Stimulated activated CD4-positive, alpha-beta T cell treated with anti-CD3 and anti-CD28 coated beads, Interleukin-1b, Interleukin-23, amount 100 ng/mL, for 1 hour (primary cell): ENCODE measurements at regions not wholly inside any gene's neighbourhood (a gene's known extent, or its start where the extent isn't known, plus 50 kb on each side); places are given as distances from the start of the nearest gene placed in this dataset.
"Not testable (repeated sequence)": the region's sequence is repeated elsewhere in the genome, so short reads cannot be mapped to it uniquely, and the experiment has no call there.

ENCODE experiments used
- DNase-seq, 2 donors: peaks; one replicate each; pipeline ENCODE4 v3.0.0-alpha.2; 2020; ENCODE audit warnings: low read depth in 2 of 2

DNA sequence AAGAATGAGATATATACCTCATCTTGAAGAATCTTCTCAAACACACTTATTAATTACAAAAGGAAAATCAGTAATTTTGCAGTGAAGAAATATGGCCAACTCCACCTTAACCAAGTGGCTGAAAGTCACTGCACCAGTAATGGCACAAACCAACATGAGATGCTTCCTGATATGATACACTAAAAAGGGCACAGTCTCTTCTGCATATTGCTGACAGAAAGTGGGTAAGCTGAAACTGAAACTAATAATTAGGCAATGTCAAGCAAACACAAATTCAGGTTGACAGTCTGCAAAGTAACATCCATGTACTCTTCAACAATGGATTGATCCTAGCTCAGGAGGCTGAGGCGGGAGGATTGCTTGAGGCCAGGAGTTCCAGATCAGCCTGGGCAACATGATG lies 56.1 kb downstream of the ZNF22 start:
- DNase-seq = not testable (repeated sequence)

DNA sequence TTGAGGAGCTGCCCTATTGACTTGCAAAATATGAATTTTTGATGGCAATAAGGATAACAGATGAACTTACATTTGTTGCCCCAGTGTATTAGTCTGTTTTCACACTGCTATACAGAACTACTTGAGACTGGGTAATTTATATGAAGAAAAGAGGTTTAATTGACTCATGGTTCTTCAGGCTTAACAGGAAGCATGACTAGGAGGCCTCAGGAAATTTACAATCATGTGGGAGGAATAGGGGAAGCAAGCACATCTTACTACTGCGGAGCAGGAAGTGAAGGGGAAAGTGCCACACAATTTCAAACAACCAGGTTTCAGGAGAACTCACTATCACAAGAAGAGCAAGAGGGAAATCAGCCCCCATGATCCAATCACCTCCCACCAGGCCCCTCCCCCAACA lies 57.9 kb downstream of the ZNF22 start:
- no peak for DNase-seq

DNA sequence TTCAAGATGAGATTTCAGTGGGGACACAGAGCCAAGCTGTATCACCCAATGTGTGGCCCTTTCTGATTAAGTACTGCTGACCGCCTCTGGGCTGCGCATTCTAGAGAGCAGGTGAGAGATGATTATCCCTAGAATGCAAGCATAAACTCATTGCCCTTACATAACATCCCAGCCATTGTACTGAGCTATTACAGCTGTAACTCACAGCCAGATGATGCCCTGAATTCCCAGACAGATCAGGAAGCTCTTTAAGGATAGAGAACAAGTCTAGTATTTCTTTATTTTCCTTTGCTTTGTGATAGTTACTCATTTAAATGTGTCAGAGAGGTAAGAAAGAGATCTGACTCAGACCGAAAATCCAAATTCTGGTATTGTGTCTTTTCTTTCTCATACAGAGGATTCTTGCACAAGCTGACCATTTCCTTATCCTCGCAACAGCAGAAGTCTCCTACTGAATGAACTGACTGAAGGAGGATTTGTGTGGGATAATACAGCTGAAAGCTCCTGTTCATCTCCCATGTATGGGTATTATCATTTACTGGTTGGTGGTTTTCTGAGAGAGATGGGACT lies 58.4 kb downstream of the ZNF22 start:
- no peak for DNase-seq

DNA sequence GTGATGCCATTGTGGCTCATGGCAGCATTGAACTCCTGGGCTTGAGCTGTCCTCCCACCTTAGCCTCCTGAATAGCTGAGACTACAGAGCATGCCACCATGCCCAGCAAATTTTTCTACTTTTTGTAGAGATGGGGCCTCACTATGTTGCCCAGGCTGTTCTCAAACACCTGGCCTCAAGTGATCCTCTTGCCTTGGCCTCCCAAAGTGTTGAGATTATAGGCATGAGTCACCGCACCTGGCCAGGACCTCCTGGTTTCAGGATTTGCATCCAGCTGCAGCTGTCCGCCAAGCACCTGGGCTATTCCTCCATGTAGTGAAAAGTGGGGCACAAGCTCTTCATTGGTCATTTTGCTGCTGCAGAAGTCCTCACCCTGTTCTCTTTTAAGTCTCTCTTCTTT lies 58.9 kb downstream of the ZNF22 start:
- DNase-seq = no peak

DNA sequence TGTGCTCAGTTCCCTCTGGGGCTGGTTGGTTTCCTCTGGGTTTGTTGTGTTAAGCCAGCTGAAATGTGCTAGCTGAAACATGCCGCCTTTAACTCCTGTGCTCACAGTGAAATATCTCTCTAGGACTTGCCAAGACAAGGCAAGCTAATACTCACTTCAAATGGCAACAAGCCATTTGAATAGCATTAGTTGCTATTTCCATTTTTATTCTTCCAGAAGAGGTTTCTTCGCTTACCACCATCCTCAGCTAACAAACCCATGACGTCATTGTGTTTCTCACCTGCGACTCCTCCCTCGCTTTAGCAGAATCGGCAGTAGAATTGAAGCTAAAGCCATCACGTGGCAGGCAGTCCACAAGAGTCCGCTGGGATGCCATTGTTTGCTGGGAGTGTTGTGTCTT lies 61.3 kb downstream of the ZNF22 start:
- no peak for DNase-seq

DNA sequence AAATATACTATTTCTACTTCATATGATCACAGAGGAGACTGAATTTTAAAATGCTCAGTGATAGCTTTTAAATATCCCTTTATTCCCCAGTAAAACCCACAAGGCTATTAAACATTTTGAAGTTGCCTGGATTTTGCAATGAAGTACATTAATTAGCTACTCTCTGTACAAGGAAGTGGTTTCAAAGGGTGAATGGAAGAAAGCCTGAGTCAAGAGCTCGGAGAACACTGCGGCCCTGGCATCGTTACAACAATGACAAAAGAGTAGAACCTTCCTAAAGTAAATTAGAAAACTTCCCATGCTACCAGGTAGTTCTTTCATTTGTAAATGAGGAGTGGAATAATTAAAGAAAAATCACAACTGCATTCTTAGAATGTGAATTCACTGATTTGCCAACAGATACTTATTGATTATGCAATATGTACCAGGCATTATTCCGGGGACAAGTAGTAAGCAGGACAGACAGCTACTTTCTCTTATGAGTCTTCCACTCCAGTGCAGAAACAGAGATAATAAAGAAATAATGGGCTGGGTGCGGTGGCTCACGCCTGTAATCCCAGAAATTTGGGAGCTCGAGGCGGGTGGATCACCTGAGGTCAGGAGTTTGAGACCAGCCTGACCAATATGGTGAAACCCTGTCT lies 63.0 kb downstream of the ZNF22 start:
- no peak for DNase-seq

DNA sequence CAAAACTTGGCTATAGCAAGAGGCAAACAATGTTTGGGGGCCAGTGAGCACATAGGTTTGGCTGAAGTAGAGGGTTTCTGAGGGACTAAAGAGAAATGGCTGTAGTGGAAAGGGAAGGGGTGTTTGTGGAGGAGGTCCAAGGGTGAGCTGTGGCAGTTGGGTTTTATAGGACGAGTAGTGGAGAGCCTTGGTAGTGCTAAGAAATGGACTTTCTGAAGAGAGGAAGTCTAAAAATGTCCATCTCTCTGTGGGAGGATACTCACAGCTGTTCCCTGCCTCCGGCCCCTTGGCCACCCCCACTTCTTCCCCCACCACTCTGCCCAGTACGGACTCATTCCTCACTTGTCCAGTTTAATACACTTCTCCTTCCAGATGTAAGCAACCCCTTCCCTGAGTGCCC lies 64.3 kb downstream of the ZNF22 start:
- DNase-seq = no peak

DNA sequence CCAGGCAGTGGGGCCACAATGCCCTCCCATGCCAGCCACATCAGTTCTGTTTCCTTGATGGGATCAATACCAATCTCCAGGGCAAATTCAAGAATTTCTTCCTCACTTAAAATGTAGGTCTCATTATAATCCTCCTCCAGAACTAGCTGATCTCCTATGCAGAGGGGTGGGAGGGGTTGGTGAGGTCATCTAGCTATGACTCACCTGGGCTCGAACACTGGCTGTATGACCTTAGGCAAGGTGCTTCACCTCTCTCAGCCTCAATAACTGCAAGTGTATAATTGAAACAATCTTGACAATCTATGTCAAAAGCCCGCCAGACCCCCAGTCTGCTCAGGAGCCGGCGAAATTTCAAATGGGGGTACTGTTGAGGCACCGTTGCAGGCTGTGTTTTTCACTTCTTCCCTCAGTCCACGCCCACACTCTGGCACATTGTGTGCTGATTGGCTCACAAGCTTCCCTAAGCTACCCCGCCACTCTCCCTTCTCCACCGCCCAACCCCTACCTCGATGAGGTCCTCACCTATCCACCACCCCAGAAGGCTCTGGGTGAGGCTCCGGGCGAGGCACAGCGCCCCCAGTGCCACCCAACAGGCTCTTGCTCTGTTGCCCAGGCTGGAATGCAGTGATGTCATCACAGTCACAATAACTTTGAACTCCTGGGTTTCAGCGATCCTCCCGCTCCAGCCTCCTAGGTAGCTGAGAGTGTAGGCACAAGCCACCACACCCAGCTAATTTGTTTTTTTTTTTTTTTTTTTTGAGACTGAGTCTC lies 70.5 kb downstream of the ZNF22 start:
- DNase-seq = no peak

DNA sequence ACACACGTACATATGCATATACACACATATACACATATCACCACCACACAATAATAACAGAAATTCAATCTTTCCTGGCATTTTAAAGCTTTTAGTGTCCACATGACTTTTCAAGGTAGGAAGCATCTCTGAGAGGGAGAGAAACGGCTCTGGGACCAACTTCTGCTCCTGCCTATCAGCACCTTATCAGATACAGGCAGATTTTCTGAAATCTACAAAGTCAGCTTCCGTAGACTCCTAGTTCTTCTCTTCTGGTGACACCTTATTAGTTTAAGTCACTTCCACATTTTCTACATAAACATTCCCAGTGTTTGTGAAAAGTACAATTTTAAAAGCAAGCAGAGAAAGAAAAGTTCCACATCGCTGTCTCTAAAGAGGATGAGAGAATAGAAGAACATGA lies 74.5 kb downstream of the ZNF22 start:
- DNase-seq = no peak

DNA sequence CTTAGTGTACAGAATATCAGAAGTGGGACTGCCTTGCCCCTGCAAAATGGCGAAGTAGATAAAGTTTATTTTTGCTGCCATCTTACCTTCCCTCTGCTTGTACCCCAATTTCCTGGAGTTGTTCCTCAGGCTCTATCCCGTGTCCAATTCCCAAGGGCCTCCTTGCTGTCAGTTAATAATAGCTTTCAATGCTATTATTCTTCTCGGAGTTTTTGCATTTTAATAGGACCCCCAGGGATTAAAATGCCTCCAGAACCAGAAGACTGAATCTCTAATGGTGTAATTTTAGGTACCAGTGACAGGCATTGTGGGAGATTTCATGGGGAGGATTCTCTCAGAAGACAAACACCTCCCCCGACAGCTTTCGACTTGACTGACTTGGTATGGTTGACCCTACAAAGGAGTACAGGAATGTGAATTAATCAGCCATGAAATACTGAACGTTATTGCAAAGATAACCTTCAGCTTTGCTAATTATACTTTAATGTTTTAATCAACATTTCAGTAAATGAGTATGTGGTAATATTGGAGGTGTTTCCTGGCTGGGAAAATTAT lies 75.2 kb downstream of the ZNF22 start:
- DNase-seq = no peak

DNA sequence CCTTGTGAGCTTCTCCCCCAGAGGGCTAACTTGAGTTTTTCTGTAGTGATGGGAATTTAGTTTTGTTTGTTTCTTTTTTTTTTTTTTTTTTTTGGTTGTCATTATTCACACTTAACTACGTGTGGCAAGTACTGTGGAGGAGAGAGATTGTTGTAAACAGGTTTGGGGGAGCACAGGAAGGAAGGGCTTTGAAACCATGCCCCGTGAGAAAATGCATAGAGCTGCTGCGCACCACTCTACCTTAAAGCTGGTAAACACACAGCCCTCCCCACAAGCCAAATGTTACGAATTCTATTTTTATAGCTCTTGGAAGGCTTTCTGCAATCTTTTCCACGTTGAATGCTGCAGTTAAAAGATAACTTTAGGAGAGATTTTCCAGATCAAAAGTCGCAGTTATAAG lies 76.2 kb downstream of the ZNF22 start:
- no peak for DNase-seq

DNA sequence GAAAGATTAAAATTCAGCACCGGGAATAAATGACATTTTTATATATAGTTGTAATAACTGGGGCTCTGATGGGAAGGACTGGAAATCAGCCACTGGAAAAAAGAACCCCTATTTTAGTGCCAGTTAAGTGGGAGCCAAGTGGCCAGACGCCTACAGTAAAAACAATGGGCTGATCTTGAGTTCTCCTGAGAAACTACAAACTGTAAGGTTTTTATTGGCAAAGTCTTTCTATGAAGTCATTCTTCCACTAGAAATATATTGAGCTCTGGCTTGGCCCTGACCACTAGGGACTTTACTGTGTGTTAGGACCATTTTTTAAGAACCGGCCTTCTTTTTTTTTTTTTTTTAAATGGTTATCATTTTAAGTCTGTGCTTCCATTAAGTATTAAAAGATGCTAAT lies 79.6 kb downstream of the ZNF22 start:
- no peak for DNase-seq

DNA sequence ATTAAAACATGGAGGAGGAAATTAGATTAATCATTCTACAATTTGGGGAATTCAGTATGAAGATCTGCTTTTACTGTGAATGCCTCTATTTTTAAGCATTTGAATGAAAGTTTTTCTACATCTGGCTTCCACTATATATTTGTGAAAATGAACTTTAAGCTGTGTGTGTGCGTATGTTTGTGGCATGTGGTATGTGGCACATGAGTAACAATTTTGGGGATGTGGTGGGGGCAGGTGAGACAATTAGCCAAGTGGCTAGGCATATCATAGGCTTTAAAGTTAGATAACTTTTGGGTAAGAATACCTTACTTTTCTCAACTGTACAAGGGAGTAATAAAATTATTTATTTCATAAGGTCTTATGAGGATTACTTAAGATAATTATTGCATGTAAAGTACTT lies 81.5 kb downstream of the ZNF22 start:
- no peak for DNase-seq

DNA sequence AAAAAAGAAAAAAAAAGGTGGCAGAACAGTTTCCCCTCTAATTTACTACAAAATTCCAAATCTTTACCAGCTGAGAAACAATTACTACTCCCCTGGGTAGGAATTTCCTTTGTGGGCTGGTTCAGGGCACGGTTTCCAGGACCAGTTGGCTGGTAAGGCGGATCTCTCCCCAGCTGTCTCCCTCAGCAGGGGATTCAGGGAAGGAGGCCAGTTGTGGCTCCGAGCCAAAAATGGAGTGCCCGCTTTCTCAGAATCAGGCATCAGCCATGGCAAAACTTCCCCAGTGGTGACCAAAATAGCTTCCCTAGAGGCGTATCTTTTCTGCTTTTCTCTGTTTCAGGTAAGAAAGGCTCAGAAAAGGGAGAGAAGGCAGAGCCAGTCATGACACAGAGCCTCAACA lies 91.2 kb downstream of the ZNF22 start:
- no peak for DNase-seq

DNA sequence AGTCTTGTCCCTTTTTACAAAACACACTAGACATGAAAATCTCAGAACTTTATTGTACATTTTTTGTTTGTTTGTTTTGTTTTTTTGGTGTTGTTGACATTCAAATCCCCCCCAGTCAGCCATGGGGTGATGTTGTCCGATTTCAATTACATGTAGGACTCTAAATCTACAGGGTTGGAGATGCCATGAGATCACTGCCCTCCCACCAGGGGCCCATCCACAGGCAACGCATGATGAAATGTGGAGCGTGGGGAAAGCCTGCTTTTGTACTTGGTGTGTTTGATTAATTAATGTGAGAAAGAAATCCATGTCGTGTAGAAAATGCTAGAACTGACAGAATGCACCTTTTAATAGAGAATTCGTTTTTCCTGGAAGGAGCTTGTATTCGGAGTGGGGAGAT lies 93.2 kb downstream of the ZNF22 start:
- DNase-seq = no peak

DNA sequence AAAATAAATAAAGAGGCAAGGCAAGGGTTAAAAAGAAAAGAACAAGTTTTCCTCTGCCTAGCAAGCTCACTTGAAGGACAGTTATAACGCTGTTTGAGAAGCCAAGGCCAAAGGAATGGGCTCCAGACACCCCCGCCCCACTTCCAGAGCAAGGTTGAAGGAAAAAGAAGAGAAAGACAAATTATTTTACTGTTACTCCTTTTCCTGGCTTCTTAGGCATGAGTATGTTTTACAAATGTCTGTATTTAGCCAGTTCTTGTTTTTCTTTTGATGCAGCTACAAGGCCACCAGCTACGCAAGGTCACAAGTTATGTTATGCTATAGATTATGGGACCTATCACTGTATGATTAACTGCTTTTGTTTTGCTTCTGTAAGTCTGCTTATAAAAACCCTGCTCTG lies 94.6 kb downstream of the ZNF22 start:
- no peak for DNase-seq

DNA sequence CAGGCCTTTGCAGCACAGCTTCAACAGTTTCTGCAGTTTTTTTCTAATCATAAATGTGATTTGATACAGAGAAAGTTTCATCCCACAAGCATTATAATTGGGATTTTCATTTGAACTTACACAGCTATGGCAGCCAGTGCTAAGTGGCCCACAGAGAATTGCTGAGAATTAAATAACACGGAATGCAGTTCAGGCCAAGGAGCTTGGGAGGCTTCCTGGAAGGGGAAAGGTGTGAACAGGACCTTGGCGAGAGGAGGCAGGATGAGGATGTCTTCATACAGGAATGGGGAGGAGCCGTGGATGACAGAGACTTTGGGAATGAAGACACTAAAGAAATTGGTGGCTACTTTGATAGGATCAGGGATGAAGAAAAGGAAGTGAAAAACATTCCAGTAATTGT lies 95.3 kb downstream of the ZNF22 start:
- no peak for DNase-seq

DNA sequence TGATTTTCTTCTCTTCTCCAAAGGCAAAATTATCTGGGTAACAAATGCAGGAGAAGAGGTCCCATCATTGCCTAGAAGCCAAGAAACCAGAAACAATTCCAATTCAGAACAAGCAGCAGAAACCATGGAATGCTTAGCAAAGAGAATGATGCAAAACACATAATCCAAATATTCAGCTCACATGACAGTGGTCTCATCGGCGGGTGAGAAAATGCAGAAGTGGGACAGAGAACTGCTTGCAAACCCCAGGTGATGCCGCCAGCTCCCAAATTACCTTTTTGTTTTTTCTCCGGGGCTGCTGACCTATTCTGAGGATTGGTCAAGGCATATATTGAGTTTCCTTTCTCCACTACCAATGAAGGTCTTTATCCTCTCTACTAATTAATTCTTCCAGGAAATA lies 99.7 kb downstream of the ZNF22 start:
- no peak for DNase-seq

DNA sequence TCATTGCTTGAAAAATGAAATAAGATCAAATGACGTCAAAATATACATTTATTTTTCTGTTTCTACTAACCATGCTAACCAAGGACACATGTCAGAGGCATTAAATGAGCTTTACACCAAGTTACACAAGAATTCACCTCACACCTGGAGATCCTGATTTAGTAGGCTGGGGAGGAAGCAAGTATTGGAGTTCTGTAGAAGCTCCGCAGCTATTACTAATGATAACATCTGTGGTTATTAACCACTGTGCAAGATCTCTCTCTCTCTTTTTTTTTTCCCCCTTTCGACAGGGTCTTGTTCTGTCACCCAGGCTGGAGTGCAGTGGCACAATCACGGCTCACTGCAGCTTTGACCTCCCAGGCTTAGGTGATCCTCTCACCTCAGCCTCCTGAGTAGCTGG lies 104.0 kb downstream of the ZNF22 start:
- DNase-seq = no peak

DNA sequence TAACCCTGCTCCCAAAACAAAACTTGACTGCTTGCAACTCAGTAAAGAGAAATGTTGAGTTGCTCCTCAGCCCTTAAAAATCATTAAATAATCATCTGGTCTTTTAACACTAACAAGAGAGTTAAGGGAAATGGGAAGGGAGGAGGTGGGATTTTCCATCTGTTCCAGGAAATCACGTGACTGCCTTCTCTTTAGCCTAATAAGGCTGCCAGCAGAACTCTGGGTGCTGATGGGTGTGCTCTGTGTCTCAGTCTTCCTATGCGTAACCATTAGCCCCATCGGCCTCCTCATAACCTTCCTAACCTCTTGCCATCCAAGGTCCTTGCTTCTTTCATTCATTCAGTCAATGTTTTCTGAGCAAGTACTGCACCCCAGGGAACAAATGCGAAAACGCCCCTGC lies 104.6 kb downstream of the ZNF22 start:
- DNase-seq = not testable (repeated sequence)

DNA sequence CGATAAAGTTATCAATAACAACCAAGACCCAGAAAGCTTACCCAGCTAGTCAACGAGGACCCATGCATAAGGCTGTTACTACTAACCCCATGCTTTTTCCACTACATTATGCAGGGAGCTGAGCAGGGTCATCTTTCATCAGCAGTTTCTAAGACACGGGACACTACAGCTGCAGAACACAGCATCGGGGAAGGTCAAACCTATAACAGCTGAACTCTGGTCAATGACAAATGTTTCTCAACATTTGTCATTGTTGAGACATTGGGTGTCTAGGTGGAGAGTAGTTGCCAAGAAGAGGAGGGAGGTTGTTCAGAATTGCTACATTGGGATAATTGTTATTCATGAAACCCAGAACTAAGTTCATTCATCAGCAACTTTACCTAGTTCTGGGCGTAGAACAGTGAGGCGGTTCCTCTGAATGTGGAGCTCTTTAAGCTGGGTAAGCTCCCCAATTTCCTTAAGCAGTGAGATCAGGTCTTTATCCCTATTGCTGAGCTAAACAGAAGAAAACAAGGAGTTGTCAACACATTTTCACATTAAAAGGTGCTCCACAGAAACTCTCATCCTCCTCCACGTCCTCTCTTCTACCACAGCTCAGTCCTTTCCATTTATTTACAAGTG lies 105.6 kb downstream of the ZNF22 start:
- DNase-seq = no peak

DNA sequence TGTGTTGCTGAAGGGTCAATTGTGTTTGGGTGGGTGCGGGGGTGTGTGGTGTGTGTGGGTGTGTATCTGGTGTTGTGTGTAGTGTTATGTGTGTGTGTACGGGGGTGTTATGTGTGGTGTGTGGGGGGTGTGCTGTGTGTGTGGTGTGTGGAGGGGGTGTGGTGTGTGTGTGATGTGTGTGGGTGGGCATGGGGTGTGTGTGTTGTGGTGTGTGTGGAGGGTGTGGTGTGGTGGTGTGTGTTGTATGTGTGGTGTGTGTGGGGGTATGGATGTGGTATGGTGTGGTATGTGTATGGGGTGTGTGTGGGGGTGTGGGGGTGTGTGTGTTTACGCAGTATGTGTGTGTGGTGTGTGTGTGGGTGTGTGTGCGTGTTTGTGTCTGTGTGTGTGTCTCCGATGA lies 110.8 kb downstream of the ZNF22 start:
- no peak for DNase-seq

DNA sequence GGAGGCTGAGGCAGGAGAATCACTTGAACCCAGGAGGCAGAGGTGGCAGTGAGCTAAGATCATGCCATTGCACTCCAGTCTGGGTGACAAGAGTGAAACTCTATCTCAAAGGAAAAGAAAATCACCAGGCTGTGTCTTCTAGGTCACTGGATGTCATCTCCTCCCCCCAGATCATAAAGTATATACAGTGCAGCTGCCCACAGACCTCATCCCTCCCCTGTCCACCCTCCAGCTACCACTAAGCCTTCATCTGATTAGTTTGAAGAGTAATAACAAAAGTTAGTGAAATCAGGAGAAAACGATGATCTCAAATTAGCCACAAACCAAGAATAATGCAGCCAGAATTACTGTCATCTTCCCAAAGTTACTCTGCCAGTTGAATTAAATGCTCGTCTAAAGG lies 117.2 kb downstream of the ZNF22 start:
- DNase-seq = not testable (repeated sequence)
